Glomerular visceral epithelial cell (primary cell): ENCODE measurements at regions not wholly inside any gene's neighbourhood (a gene's known extent, or its start where the extent isn't known, plus 50 kb on each side); places are given as distances from the start of the nearest gene placed in this dataset.
A peak's percentile ranks its signal among the peaks of the same experiment; 100 is the strongest.

ENCODE experiments used
- DNase-seq: peaks from one replicate; pipeline ENCODE4 v3.0.0-alpha.2; 2016; ENCODE audit errors: extremely low spot score

GRCh38 chr10:49463605-49464004 lies 67.7 kb upstream of the DRGX start:
- DNase-seq, result no peak

DNA sequence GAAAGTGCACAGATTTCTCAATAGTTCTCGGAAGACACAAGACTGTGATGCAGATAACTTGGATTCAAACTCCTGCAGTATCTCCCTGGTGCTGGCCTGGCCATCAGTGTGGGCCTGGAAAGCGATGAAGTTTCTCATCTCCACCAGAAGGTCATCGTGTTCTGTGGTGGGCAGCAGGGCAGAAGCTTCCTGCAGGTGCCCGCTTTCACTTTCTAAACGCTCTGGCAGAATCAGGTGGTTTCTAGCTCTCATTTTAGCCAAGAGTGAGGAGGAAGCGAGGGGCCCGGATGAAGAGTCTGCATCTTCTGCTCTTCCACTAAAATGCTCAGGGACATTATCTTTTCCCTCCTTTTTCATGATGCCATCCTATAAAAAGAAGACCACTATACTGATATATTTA lies 63.0 kb upstream of the DRGX start:
- no peak for DNase-seq

DNA sequence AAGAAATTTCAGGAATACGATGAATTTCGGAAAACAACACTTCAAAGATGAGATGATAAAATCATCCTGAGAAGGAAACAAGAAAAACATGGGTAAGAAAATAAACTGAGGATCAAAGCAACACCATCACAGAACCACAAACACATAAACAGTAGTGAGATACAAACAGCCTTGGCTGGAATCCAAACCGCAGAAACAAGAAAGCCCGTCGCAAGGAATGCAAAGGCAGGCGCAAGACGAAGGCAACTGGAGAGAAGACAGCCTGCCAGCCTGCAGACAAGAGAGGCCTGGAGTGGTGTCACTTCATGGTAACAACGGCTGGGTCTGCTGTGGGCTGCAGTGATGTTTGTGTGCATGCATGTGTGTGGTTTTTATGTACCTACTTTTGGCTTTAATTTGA lies 61.8 kb upstream of the DRGX start:
- DNase-seq, result no peak

- DNase-seq, result no peak
These were observed 53.0 kb upstream of the DRGX start for GRCh38 chr10:49448924-49449323.

- peak; percentile 7 for DNase-seq
These were observed 50.1 kb upstream of the DRGX start for GRCh38 chr10:49446031-49446430.
